ENCODE measurements at regions not wholly inside any gene's neighbourhood (a gene's known extent, or its start where the extent isn't known, plus 50 kb on each side); places are given as distances from the start of the nearest gene placed in this dataset.

- no peaks in the 10 kb centered on the region for H3K9me1 ChIP-seq (ENCODE audit: control insufficient read depth, extremely low read depth, insufficient read depth, low read length)
- no peaks in the 10 kb centered on the region for H3K4me1 ChIP-seq (ENCODE audit: control insufficient read depth, extremely low read depth, insufficient read depth, low read length)
- H3K4me2 ChIP-seq (ENCODE audit: control insufficient read depth, extremely low read depth, insufficient read depth, low read depth, low read length): no peak overlapping the region
- DNase-seq (ENCODE audit: low read depth, low spot score) (no peak), FAIRE-seq (no peak)
- H2AFZ ChIP-seq (ENCODE audit: control insufficient read depth, low read length): no peak overlapping the region
- H3K9ac ChIP-seq (ENCODE audit: control insufficient read depth, extremely low read depth, insufficient read depth, low read length): no peak overlapping the region
- dilution Hi-C loops (cut with MboI; ENCODE audit: extremely low pct_ligation_motif_present, low sequenced_read_pairs): no loop called here
- TF ChIP-seq EZH2 (IDR thresholded peaks at IDR 0.05; ENCODE audit: low read length): no peak
- H3K36me3 ChIP-seq (ENCODE audit: control insufficient read depth in 2 of 2, extremely low read depth in 1 of 2, insufficient read depth in 2 of 2, low read length in 2 of 2): no peaks in the 10 kb centered on the region
- no peaks in the 10 kb centered on the region for H3K79me2 ChIP-seq (ENCODE audit: control insufficient read depth, insufficient read depth, low read length)
- no peak overlapping the region for H3K27ac ChIP-seq (ENCODE audit: control insufficient read depth, insufficient read depth, low read length)
- no peaks in the 10 kb centered on the region for H3K27me3 ChIP-seq (ENCODE audit: control insufficient read depth, extremely low read depth, insufficient read depth, low read length)
- H4K20me1 ChIP-seq (ENCODE audit: control insufficient read depth, extremely low read depth, insufficient read depth, low read length): no peaks in the 10 kb centered on the region
- no peaks in the 10 kb centered on the region for H3K9me3 ChIP-seq (ENCODE audit: control insufficient read depth, low read depth, low read length)
- H3K4me3 ChIP-seq (ENCODE audit: control insufficient read depth in 2 of 3, extremely low read depth in 1 of 3, insufficient read depth in 2 of 3, low read depth in 1 of 3, low read length in 3 of 3): no peak overlapping the region
Measured at GRCh38 chr16:64543441-64543840, 578.4 kb downstream of the CDH11 start.

- Histone ChIP-seq H3K9me3 (ENCODE audit: control insufficient read depth, low read depth, low read length) (no peaks in the 10 kb centered on the region), H2AFZ (ENCODE audit: control insufficient read depth, low read length) (no peak overlapping the region), H3K36me3 (ENCODE audit: control insufficient read depth in 2 of 2, extremely low read depth in 1 of 2, insufficient read depth in 2 of 2, low read length in 2 of 2) (no peaks in the 10 kb centered on the region), H3K27ac (ENCODE audit: control insufficient read depth, insufficient read depth, low read length) (no peak overlapping the region), H3K4me2 (ENCODE audit: control insufficient read depth, extremely low read depth, insufficient read depth, low read depth, low read length) (no peak overlapping the region), H3K4me3 (ENCODE audit: control insufficient read depth in 2 of 3, extremely low read depth in 1 of 3, insufficient read depth in 2 of 3, low read depth in 1 of 3, low read length in 3 of 3) (no peak overlapping the region), H3K9ac (ENCODE audit: control insufficient read depth, extremely low read depth, insufficient read depth, low read length) (no peak overlapping the region), H3K27me3 (ENCODE audit: control insufficient read depth, extremely low read depth, insufficient read depth, low read length) (no peaks in the 10 kb centered on the region), H3K79me2 (ENCODE audit: control insufficient read depth, insufficient read depth, low read length) (no peaks in the 10 kb centered on the region), H3K4me1 (ENCODE audit: control insufficient read depth, extremely low read depth, insufficient read depth, low read length) (no peaks in the 10 kb centered on the region), H3K9me1 (ENCODE audit: control insufficient read depth, extremely low read depth, insufficient read depth, low read length) (no peaks in the 10 kb centered on the region), H4K20me1 (ENCODE audit: control insufficient read depth, extremely low read depth, insufficient read depth, low read length) (no peaks in the 10 kb centered on the region)
- FAIRE-seq (no peak), DNase-seq (ENCODE audit: low read depth, low spot score) (no peak)
- dilution Hi-C loops (cut with MboI; ENCODE audit: extremely low pct_ligation_motif_present, low sequenced_read_pairs): no loop called here
- TF ChIP-seq CTCF (optimal IDR thresholded peaks at IDR 0.05 in 1 of 3, IDR thresholded peaks at IDR 0.05 in 1 of 3, conservative IDR thresholded peaks at IDR 0.05 in 1 of 3; ENCODE audit: extremely low read depth in 1 of 3, insufficient read depth in 2 of 3, low read length in 3 of 3) (no peak), EZH2 (IDR thresholded peaks at IDR 0.05; ENCODE audit: low read length) (no peak)
Measured at GRCh38 chr16:64543031-64543430, 578.8 kb downstream of the CDH11 start.

GRCh38 chr16:64542152-64542551, 579.7 kb downstream of the CDH11 start:
- FAIRE-seq (no peak), DNase-seq (ENCODE audit: low read depth, low spot score) (no peak)
- Histone ChIP-seq H2AFZ (ENCODE audit: control insufficient read depth, low read length) (no peak overlapping the region), H3K4me2 (ENCODE audit: control insufficient read depth, extremely low read depth, insufficient read depth, low read depth, low read length) (no peak overlapping the region), H3K9ac (ENCODE audit: control insufficient read depth, extremely low read depth, insufficient read depth, low read length) (no peak overlapping the region), H3K27me3 (ENCODE audit: control insufficient read depth, extremely low read depth, insufficient read depth, low read length) (no peaks in the 10 kb centered on the region), H3K79me2 (ENCODE audit: control insufficient read depth, insufficient read depth, low read length) (no peaks in the 10 kb centered on the region), H3K4me1 (ENCODE audit: control insufficient read depth, extremely low read depth, insufficient read depth, low read length) (no peaks in the 10 kb centered on the region), H3K27ac (ENCODE audit: control insufficient read depth, insufficient read depth, low read length) (no peak overlapping the region), H3K4me3 (ENCODE audit: control insufficient read depth in 2 of 3, extremely low read depth in 1 of 3, insufficient read depth in 2 of 3, low read depth in 1 of 3, low read length in 3 of 3) (no peak overlapping the region), H3K36me3 (ENCODE audit: control insufficient read depth in 2 of 2, extremely low read depth in 1 of 2, insufficient read depth in 2 of 2, low read length in 2 of 2) (no peaks in the 10 kb centered on the region), H3K9me3 (ENCODE audit: control insufficient read depth, low read depth, low read length) (no peaks in the 10 kb centered on the region), H4K20me1 (ENCODE audit: control insufficient read depth, extremely low read depth, insufficient read depth, low read length) (no peaks in the 10 kb centered on the region), H3K9me1 (ENCODE audit: control insufficient read depth, extremely low read depth, insufficient read depth, low read length) (no peaks in the 10 kb centered on the region)
- TF ChIP-seq CTCF (optimal IDR thresholded peaks at IDR 0.05 in 1 of 3, IDR thresholded peaks at IDR 0.05 in 1 of 3, conservative IDR thresholded peaks at IDR 0.05 in 1 of 3; ENCODE audit: extremely low read depth in 1 of 3, insufficient read depth in 2 of 3, low read length in 3 of 3) (no peak), EZH2 (IDR thresholded peaks at IDR 0.05; ENCODE audit: low read length) (no peak)
- dilution Hi-C loops (cut with MboI; ENCODE audit: extremely low pct_ligation_motif_present, low sequenced_read_pairs): no loop called here

All from keratinocyte (primary cell).